SK-N-SH treated with all-trans-retinoic acid at 6 μM for 48 hours (cell line): ENCODE measurements at regions not wholly inside any gene's neighbourhood (a gene's known extent, or its start where the extent isn't known, plus 50 kb on each side); places are given as distances from the start of the nearest gene placed in this dataset.
A peak's percentile ranks its signal among the peaks of the same experiment; 100 is the strongest.

Experiments used
- ATAC-seq: fragments of 200-7000 bp; cut with Tn5 transposase; 3 replicates; pipeline ENCODE4 v1.9.1; 2020; ENCODE audit warnings: mild to moderate bottlenecking, moderate library complexity
- BACH2 ChIP-seq: fragments of 250-450 bp; sonication (Bioruptor Pico); IDR thresholded peaks from 2 replicates; pipeline ENCODE4 v1.9.0; 2021; ENCODE audit warnings: mild to moderate bottlenecking, borderline replicate concordance
- CREB5 ChIP-seq: fragments of 250-450 bp; sonication (Bioruptor Pico); IDR thresholded peaks from 2 replicates; pipeline ENCODE4 v1.5.1; 2020; ENCODE audit warnings: low read depth, mild to moderate bottlenecking, moderate library complexity
- CSDC2 ChIP-seq: fragments of 250-450 bp; sonication (Bioruptor Pico); IDR thresholded peaks from 2 replicates; pipeline ENCODE4 v1.5.0; 2020; ENCODE audit warnings: mild to moderate bottlenecking, moderate library complexity
- CSRNP3 ChIP-seq: fragments of 250-450 bp; sonication (Bioruptor Pico); IDR thresholded peaks from 2 replicates; pipeline ENCODE4 v1.5.1; 2021; ENCODE audit warnings: mild to moderate bottlenecking, moderate library complexity
- ESRRG ChIP-seq: fragments of 250-450 bp; sonication (Bioruptor Pico); IDR thresholded peaks from 2 replicates; pipeline ENCODE4 v1.6.1; 2021; ENCODE audit warnings: mild to moderate bottlenecking
- GLIS3 ChIP-seq: fragments of 250-450 bp; sonication (Bioruptor Pico); IDR thresholded peaks from 2 replicates; pipeline ENCODE4 v1.5.0; 2020; ENCODE audit warnings: mild to moderate bottlenecking, moderate library complexity
- PATZ1 ChIP-seq: fragments of 250-450 bp; sonication (Bioruptor Pico); IDR thresholded peaks from 2 replicates; pipeline ENCODE4 v1.8.0; 2020; ENCODE audit warnings: mild to moderate bottlenecking, moderate library complexity, borderline replicate concordance
- PPARA ChIP-seq: fragments of 250-450 bp; sonication (Bioruptor Pico); IDR thresholded peaks from 2 replicates; pipeline ENCODE4 v1.5.0; 2020; ENCODE audit warnings: mild to moderate bottlenecking, borderline replicate concordance
- RARB ChIP-seq: fragments of 250-450 bp; sonication (Bioruptor Pico); IDR thresholded peaks from 2 replicates; pipeline ENCODE4 v1.8.0; 2021; ENCODE audit warnings: mild to moderate bottlenecking, moderate library complexity
- SNAI2 ChIP-seq: fragments of 250-450 bp; sonication (Bioruptor Pico); IDR thresholded peaks from 2 replicates; pipeline ENCODE4 v1.5.0; 2020; ENCODE audit warnings: mild to moderate bottlenecking, moderate library complexity
- TCF4 ChIP-seq: fragments of 250-450 bp; sonication (Bioruptor Pico); IDR thresholded peaks from 2 replicates; pipeline ENCODE4 v1.8.0; 2021; ENCODE audit warnings: mild to moderate bottlenecking, moderate library complexity, borderline replicate concordance
- ZC3H10 ChIP-seq: fragments of 250-450 bp; sonication (Bioruptor Pico); IDR thresholded peaks from 2 replicates; pipeline ENCODE4 v1.5.1; 2021; ENCODE audit warnings: mild to moderate bottlenecking, moderate library complexity
- ZFP3 ChIP-seq: fragments of 250-450 bp; sonication (Bioruptor Pico); IDR thresholded peaks from 2 replicates; pipeline ENCODE4 v1.5.0; 2020; ENCODE audit warnings: mild to moderate bottlenecking, moderate library complexity
- ZNF565 ChIP-seq: fragments of 450-650 bp; formaldehyde crosslinking; conservative IDR thresholded peaks from 2 replicates; pipeline ENCODE4 v1.5.0; 2020; ENCODE audit warnings: low read depth, mild to moderate bottlenecking, moderate library complexity
- ZNF70 ChIP-seq: fragments of 450-650 bp; formaldehyde crosslinking; IDR thresholded peaks from 2 replicates; pipeline ENCODE4 v1.5.0; 2020; ENCODE audit warnings: mild to moderate bottlenecking, moderate library complexity
- TF ChIP-seq, protein P1 (sequence below): fragments of 250-450 bp; sonication (Bioruptor Pico); IDR thresholded peaks from 2 replicates; pipeline ENCODE4 v1.5.0; 2020; ENCODE audit warnings: mild to moderate bottlenecking, moderate library complexity
- TF ChIP-seq, protein P2 (sequence below): fragments of 250-450 bp; sonication (Bioruptor Pico); IDR thresholded peaks from 2 replicates; pipeline ENCODE4 v1.8.0; 2021; ENCODE audit warnings: low read depth, mild to moderate bottlenecking, moderate library complexity, borderline replicate concordance

- ATAC-seq = no peak
- no peak for TF ChIP-seq PATZ1
Observed at GRCh38 chr12:92029902-92030586, 115.6 kb downstream of the BTG1 start.

DNA sequence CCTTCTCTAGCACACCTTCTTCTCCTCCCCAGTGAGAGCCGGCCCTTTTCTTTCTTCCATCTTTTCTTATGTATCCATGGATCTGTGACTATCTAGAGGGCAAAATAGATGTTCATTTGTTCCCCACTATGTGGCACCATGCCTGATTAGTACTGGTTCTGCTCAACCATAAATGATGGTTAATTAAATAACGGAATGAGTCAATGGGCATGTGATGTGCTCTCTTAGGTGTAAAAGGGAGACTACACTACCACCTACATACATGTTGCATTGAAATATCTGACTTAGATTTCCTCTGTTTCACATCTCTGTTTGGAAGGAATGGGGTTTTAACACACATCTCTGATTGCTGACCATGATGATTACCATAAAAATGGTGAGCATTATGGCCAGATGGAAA is 116.5 kb downstream of the BTG1 start:
- no peak for ATAC-seq
- no peak for TF ChIP-seq SNAI2 (CRISPR knock-in tag)
- TF ChIP-seq, all 23 proteins: peak for 0

- ATAC-seq = peak; percentile 56
- TF ChIP-seq PATZ1 (no peak), ZNF565 (CRISPR knock-in tag) (no peak), CSRNP3 (no peak), ZFP3 (CRISPR knock-in tag) (no peak), PPARA (CRISPR knock-in tag) (no peak), GLIS3 (no peak), BACH2 (CRISPR knock-in tag) (no peak), ZNF70 (CRISPR knock-in tag) (no peak), SNAI2 (CRISPR knock-in tag) (no peak), TCF4 (CRISPR knock-in tag) (no peak), ESRRG (CRISPR knock-in tag) (no peak), RARB (CRISPR knock-in tag) (no peak), CSDC2 (CRISPR knock-in tag) (no peak), CREB5 (CRISPR knock-in tag) (no peak), ZC3H10 (no peak)
- TF ChIP-seq, protein P1, sequence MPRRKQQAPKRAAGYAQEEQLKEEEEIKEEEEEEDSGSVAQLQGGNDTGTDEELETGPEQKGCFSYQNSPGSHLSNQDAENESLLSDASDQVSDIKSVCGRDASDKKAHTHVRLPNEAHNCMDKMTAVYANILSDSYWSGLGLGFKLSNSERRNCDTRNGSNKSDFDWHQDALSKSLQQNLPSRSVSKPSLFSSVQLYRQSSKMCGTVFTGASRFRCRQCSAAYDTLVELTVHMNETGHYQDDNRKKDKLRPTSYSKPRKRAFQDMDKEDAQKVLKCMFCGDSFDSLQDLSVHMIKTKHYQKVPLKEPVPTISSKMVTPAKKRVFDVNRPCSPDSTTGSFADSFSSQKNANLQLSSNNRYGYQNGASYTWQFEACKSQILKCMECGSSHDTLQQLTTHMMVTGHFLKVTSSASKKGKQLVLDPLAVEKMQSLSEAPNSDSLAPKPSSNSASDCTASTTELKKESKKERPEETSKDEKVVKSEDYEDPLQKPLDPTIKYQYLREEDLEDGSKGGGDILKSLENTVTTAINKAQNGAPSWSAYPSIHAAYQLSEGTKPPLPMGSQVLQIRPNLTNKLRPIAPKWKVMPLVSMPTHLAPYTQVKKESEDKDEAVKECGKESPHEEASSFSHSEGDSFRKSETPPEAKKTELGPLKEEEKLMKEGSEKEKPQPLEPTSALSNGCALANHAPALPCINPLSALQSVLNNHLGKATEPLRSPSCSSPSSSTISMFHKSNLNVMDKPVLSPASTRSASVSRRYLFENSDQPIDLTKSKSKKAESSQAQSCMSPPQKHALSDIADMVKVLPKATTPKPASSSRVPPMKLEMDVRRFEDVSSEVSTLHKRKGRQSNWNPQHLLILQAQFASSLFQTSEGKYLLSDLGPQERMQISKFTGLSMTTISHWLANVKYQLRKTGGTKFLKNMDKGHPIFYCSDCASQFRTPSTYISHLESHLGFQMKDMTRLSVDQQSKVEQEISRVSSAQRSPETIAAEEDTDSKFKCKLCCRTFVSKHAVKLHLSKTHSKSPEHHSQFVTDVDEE (CRISPR knock-in tag) = no peak
- TF ChIP-seq, protein P2, sequence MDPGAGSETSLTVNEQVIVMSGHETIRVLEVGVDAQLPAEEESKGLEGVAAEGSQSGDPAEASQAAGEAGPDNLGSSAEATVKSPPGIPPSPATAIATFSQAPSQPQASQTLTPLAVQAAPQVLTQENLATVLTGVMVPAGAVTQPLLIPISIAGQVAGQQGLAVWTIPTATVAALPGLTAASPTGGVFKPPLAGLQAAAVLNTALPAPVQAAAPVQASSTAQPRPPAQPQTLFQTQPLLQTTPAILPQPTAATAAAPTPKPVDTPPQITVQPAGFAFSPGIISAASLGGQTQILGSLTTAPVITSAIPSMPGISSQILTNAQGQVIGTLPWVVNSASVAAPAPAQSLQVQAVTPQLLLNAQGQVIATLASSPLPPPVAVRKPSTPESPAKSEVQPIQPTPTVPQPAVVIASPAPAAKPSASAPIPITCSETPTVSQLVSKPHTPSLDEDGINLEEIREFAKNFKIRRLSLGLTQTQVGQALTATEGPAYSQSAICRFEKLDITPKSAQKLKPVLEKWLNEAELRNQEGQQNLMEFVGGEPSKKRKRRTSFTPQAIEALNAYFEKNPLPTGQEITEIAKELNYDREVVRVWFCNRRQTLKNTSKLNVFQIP (CRISPR knock-in tag) = no peak
Observed at GRCh38 chr12:92028441-92028709, 117.3 kb downstream of the BTG1 start.
